PC-3 (cell line): ENCODE measurements at regions not wholly inside any gene's neighbourhood (a gene's known extent, or its start where the extent isn't known, plus 50 kb on each side); places are given as distances from the start of the nearest gene placed in this dataset.

Source experiments
- ATAC-seq: fragments of 200-7000 bp; cut with Tn5 transposase; 2 replicates; pipeline ENCODE4 v1.9.1; 2020; ENCODE audit warnings: mild to moderate bottlenecking, moderate library complexity
- BruUV-seq: library from RNA; stranded (reverse); fragments of 400-500 nt; replicated peaks from 2 replicates; lab custom pipeline; 2021; lab: Mats Ljungman, UMichigan
- CTCF ChIA-PET: fragments of 300-600 bp; sonication (Branson Sonifier 250); formaldehyde crosslinking; loops from one replicate; lab custom pipeline; 2022; ENCODE audit warnings: antibody characterized with exemption; lab: Charles Lee
- POLR2A ChIA-PET: fragments of 300-600 bp; sonication (Branson Sonifier 250); formaldehyde crosslinking; loops from one replicate; lab custom pipeline; 2022; ENCODE audit warnings: antibody characterized with exemption; ENCODE audit not compliant: unreplicated experiment; lab: Charles Lee
- DNase-seq: peaks from one replicate; pipeline ENCODE4 v3.0.0-alpha.2; 2015
- H2AFZ ChIP-seq: fragments of 300-600 bp; sonication (generic); 2 replicates; pipeline ENCODE4 v1.6.0; 2016; ENCODE audit warnings: antibody characterized with exemption, low read length
- H3F3A ChIP-seq: fragments of 300-600 bp; sonication (generic); one replicate; pipeline ENCODE4 v1.6.0; 2017; ENCODE audit warnings: antibody characterized with exemption, low read length, control low read depth, mild to moderate bottlenecking; ENCODE audit not compliant: unreplicated experiment
- H3K27ac ChIP-seq: fragments of 300-600 bp; sonication (generic); 2 replicates; pipeline ENCODE4 v1.5.1; 2016; ENCODE audit warnings: mild to moderate bottlenecking, low read length
- H3K27me3 ChIP-seq: fragments of 300-600 bp; sonication (generic); 2 replicates; pipeline ENCODE4 v1.6.1; 2016; ENCODE audit warnings: low read length, mixed read lengths
- H3K36me3 ChIP-seq: fragments of 300-600 bp; sonication (generic); 2 replicates; pipeline ENCODE4 v1.6.1; 2016; ENCODE audit warnings: low read depth, mixed run types, low read length, mixed read lengths
- H3K4me1 ChIP-seq: fragments of 300-600 bp; sonication (generic); 2 replicates; pipeline ENCODE4 v1.5.1; 2016; ENCODE audit warnings: low read length; ENCODE audit not compliant: insufficient read depth
- H3K4me2 ChIP-seq: fragments of 300-600 bp; sonication (generic); 2 replicates; pipeline ENCODE4 v1.6.0; 2016; ENCODE audit warnings: low read length
- H3K4me3 ChIP-seq: fragments of 300-600 bp; sonication (generic); 2 replicates; pipeline ENCODE4 v1.5.1; 2016; ENCODE audit warnings: mild to moderate bottlenecking, low read length, mixed read lengths
- H3K79me2 ChIP-seq: fragments of 300-600 bp; sonication (generic); 2 replicates; pipeline ENCODE4 v1.6.1; 2017; ENCODE audit warnings: low read length, mixed read lengths
- H3K9ac ChIP-seq: fragments of 300-600 bp; sonication (generic); 2 replicates; pipeline ENCODE4 v1.6.0; 2016; ENCODE audit warnings: mild to moderate bottlenecking, low read length
- H3K9me2 ChIP-seq: fragments of 300-600 bp; sonication (generic); replicated peaks from 2 replicates; pipeline ENCODE4 v1.6.1; 2016; ENCODE audit warnings: mixed run types, low read length, mixed read lengths
- H3K9me3 ChIP-seq: fragments of 300-600 bp; sonication (generic); 2 replicates; pipeline ENCODE4 v1.6.1; 2016; ENCODE audit warnings: low read length, mixed read lengths
- H4K20me1 ChIP-seq: fragments of 300-600 bp; sonication (generic); 2 replicates; pipeline ENCODE4 v1.6.1; 2016; ENCODE audit warnings: low read length, mixed read lengths
- CTCF ChIP-seq: fragments of 300-600 bp; sonication (generic); conservative IDR thresholded peaks from 2 replicates; pipeline ENCODE4 v1.5.1; 2017; ENCODE audit warnings: antibody characterized with exemption, low read depth, mild to moderate bottlenecking, low read length
- EZH2 ChIP-seq: fragments of 300-600 bp; sonication (generic); IDR thresholded peaks from one replicate; pipeline ENCODE4 v1.6.1; 2017; ENCODE audit warnings: antibody characterized with exemption, mild to moderate bottlenecking, low read length; ENCODE audit not compliant: unreplicated experiment
- EZH2phosphoT487 ChIP-seq: fragments of 300-600 bp; sonication (generic); IDR thresholded peaks from 2 replicates; pipeline ENCODE4 v1.6.1; 2018; ENCODE audit warnings: mild to moderate bottlenecking, antibody characterized with exemption, low read length, borderline replicate concordance
- intact Hi-C: fragments of 100-400 bp; cut with micrococcal nuclease; formaldehyde crosslinking; loops from 2 replicates; pipeline ENCODE4 v1.9.0; 2023

GRCh38 chr1:170840371-170840770 is 95.0 kb upstream of the MROH9 start:
- Histone ChIP-seq H3K4me1 (no peaks in the 10 kb centered on the region), H3F3A (no peaks in the 10 kb centered on the region), H3K9me2 (no peaks in the 10 kb centered on the region), H3K27ac (no peak overlapping the region), H3K79me2 (no peaks in the 10 kb centered on the region), H3K4me3 (no peak overlapping the region), H4K20me1 (no peaks in the 10 kb centered on the region), H3K4me2 (no peak overlapping the region), H3K9ac (no peak overlapping the region), H3K9me3 (no peaks in the 10 kb centered on the region), H3K36me3 (no peaks in the 10 kb centered on the region), H3K27me3 (0 out of 2 replicates have a peak, but pooled peaks cover 2% of the 10 kb centered on the region), H2AFZ (no peak overlapping the region)
- DNase-seq (no peak), ATAC-seq (no peak)
- BruUV-seq = no TSS peak
- intact Hi-C loops = no loop called here
- TF ChIP-seq EZH2 = no peak
- TF ChIP-seq EZH2phosphoT487 = no peak
- TF ChIP-seq CTCF = no peak
- CTCF ChIA-PET = no interaction called here
- POLR2A ChIA-PET = no interaction called here

GRCh38 chr1:170853302-170853701 is 82.0 kb upstream of the MROH9 start:
- no peak overlapping the region for H2AFZ ChIP-seq
- BruUV-seq = no TSS peak
- intact Hi-C loops = no loop called here

GRCh38 chr1:170853867-170854266 is 81.5 kb upstream of the MROH9 start:
- H3K27ac ChIP-seq = no peak overlapping the region
- CTCF ChIA-PET = no interaction called here
- no peaks in the 10 kb centered on the region for H3K9me2 ChIP-seq
- TF ChIP-seq EZH2 (no peak), EZH2phosphoT487 (no peak)
- no peaks in the 10 kb centered on the region for H3K4me1 ChIP-seq
- no peak for DNase-seq
- POLR2A ChIA-PET = no interaction called here
- ATAC-seq = no peak
- H3K9me3 ChIP-seq = no peaks in the 10 kb centered on the region
- H3K27me3 ChIP-seq = peaks cover 24% of the 10 kb centered on the region
- no peak overlapping the region for H3K9ac ChIP-seq
- H3K36me3 ChIP-seq = no peaks in the 10 kb centered on the region
- H4K20me1 ChIP-seq = no peaks in the 10 kb centered on the region
- H3K4me3 ChIP-seq = no peak overlapping the region
- H2AFZ ChIP-seq = no peak overlapping the region
- no peak overlapping the region for H3K4me2 ChIP-seq
- intact Hi-C loops = no loop called here
- H3K79me2 ChIP-seq = no peaks in the 10 kb centered on the region
- H3F3A ChIP-seq = no peaks in the 10 kb centered on the region
- BruUV-seq = no TSS peak

More at GRCh38 chr1:170853302-170853701, 82.0 kb upstream of the MROH9 start:
- Histone ChIP-seq H3K79me2 (no peaks in the 10 kb centered on the region), H3K9me2 (no peaks in the 10 kb centered on the region), H3K9me3 (no peaks in the 10 kb centered on the region), H3K4me2 (no peak overlapping the region), H3K36me3 (no peaks in the 10 kb centered on the region), H3K9ac (no peak overlapping the region), H3K27me3 (peaks cover 24% of the 10 kb centered on the region), H3K27ac (no peak overlapping the region), H3F3A (no peaks in the 10 kb centered on the region), H3K4me1 (no peaks in the 10 kb centered on the region), H3K4me3 (no peak overlapping the region), H4K20me1 (no peaks in the 10 kb centered on the region)
- no peak for ATAC-seq
- CTCF ChIA-PET = no interaction called here
- no peak for DNase-seq
- POLR2A ChIA-PET = no interaction called here
- TF ChIP-seq CTCF (no peak), EZH2phosphoT487 (no peak), EZH2 (no peak)
